Fibroblast of peridontal ligament (primary cell): ENCODE measurements at regions not wholly inside any gene's neighbourhood (a gene's known extent, or its start where the extent isn't known, plus 50 kb on each side); places are given as distances from the start of the nearest gene placed in this dataset.

Experiments
- DNase-seq: peaks from one replicate; pipeline ENCODE4 v3.0.0-alpha.2; 2010; ENCODE audit errors: extremely low read depth

DNA sequence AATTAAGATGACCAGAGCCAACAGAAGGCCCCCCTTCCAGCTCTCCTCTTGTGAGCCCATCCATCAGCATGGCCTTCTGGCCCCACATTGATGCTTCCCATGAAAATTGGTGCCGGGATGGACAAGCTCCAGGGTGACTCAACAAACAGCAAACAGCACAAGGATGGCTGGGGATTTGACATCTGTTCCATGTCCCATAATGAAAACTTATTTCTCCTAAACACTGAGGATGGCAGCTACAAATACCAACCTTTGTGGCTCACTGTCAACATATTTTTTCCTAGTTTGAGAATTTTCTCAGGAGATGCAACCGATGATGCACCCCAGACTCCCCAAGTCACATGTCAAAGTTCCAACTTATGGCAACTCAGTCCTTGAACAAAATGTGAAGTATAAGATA, 169.6 kb upstream of the SIX2 start:
- peak; percentile 82 for DNase-seq

DNA sequence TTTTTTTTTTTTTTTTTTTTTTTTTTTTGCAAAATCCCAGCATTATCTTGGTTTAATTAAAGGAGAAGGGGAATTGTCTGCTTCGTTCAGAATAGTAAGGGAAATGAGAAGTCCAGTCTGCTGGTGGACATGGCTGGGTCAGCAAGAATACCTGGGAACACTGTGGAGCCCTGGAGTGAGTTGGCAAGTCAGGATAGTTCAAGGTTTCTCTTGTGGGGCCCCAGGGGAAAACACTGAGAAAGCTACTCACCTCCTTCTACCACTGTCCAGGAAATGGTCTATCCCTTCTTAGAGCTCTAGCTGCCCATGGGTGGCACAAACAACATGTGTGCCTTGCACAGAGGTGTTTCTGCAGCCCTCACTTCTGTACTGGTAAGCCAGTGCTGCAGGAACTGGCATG, 169.1 kb upstream of the SIX2 start:
- no peak for DNase-seq

DNA sequence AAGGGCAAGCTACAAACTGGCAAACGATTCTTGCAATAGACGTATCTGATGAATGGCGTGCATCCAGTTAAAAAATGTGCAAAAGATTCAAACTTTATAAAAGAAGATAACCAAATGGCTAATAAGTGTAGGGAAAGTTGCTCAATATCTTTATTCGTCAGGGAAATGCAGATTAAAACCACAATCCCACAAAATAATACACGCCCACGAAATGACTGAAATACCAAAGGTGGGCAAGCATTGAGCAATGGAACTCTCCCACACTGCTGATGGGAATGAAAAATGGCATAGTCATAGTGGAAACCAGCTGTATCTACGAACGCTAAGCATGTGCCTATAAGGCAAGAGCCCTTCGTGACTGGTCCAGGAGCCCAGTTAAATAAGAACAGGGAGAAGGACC, 168.6 kb upstream of the SIX2 start:
- DNase-seq = peak; percentile 100

DNA sequence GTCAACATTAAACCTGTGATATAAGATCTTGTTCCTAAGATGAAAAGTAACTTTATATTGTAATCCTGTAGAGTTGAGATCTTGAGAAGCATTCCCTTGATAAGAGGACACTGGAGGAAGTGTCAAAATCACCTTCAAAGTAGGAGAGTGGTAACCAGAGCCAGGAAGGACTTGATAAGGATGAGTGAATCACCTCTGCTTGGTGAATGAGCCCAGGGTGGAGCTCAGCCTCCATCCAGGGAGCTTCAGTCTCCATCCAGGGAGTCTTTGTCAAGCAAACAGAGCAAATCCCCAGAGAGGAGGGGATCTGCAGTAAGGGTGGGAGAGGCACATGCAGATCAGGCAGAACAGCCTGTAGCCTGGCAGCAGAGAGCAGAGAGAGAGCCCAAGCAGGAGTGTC, 167.1 kb upstream of the SIX2 start:
- DNase-seq = no peak

DNA sequence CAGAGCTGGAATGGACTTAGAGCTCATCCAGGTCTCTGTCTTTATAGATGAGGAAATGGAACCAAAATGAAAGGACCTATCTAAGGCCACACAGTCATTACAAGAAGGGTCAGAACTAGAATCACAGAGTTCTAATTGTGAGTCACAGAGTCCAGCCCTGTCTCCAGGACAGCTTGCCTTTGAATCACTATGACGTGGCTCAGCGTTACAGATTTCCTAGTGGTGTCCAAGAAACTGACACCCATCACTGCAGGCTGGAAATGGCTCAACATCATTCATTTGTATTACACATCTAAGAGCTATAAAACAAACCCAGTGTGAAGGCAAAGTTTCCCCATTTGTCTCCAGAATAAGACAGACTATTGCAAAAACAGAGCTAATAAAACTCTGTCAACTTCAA, 164.3 kb upstream of the SIX2 start:
- DNase-seq = peak; percentile 98

DNA sequence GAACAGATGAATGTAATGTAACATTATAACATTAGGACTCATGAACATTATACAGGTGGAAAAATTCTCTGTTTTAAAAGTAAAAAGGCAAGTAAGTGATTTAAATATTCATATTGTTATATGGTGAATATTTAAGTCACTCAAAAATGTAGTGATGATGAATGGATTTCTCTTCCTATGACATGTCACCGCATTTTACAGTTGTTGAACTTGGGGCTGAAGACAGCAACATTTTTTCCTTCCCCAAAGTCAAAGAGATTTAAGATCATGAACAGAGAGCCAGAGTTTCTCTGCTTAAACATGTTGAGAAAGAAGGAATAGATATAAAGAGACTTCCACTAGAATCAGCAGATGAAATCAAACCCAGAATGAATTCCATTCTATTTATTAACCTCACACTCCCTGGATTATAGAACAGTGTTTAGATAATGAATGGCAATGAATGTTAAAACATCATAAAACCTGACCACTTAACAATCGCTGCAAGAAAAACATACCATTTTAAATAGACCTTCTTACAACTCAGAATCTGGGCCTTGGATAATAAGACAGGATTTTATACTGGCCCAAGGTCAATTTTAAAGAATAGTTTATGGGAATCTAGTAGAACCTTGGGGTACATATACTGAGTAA, 163.6 kb upstream of the SIX2 start:
- DNase-seq = peak; percentile 61

DNA sequence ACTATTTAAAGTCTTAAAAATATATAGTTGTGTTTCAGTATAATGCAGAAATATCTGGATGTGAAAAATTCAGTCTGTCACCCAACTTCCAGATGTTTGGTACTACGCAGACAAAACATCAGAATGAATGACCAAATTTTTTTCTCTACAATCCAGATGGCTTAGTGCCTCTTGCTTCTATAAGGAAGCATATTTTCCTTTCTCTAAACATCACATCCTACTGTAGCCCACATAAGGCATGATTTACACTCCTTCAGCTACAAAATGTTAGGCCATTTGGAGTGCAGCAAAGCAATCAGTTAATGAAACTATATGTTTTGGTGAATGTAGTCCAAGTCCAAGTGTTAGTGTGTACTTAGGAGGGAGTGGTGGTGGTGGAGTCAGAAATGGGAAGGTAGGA, 162.9 kb upstream of the SIX2 start:
- DNase-seq = peak; percentile 36

DNA sequence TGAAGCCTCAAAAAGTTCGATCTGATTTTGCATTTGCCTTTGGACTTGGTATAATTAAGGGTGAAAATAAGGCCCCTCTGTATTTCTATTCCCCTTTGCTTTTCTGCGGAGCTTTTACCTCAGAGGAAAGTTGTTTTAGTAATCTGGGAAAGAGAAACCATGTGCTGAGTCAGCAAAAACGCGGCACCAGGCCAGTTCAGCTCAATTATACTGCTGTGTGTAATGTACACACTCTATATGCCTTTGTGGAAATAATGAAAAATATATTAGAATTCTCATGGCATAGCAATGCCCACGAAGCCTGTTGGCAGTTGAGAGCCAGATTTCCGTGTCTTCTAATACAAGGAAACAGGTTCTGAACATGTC, 161.9 kb upstream of the SIX2 start:
- peak; percentile 56 for DNase-seq

DNA sequence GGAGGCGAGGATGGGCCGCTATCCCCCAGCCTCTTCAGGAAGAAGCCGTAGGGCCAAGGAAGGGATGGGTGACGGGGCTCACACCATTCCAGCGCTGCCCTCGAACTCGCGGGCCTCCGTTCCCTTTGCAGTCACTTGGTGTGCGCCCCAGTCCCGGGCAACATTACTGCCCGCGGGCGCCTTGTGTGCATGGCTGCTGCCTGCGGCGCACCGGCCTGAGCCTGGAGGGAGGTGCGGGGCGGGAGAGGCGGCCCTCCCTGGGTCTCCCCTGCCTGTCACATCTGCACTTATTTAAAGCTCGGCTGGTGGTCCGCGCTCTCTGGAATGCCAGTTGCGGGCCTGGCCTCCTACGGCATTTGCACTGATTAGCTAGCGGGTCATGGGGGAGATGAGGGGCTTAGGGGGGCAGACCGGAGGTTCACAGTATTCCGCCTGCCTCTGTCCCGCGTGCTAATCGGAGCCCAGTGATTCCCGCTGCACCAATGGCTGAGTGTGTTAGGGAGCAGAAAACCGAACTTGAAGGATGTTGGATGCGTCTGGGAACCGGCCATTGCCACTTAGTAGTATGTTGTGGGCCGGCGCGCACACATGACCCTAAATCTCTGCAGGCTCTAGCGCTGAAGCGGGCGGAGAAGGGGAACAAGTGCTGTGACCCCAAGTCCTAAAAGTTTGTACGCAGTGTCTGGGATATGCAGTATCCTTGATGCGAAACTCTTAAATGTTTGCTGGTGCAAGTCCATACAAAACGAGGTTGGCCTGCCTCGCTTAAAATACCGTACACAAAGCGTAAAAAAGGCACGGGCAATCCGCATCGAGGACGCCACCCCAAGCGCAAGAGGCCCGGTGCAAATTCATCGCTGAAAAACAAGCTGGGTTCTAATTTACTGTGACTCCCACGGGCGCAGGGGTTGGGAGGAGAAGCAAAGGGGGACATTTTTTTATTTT, 161.2 kb upstream of the SIX2 start:
- no peak for DNase-seq

DNA sequence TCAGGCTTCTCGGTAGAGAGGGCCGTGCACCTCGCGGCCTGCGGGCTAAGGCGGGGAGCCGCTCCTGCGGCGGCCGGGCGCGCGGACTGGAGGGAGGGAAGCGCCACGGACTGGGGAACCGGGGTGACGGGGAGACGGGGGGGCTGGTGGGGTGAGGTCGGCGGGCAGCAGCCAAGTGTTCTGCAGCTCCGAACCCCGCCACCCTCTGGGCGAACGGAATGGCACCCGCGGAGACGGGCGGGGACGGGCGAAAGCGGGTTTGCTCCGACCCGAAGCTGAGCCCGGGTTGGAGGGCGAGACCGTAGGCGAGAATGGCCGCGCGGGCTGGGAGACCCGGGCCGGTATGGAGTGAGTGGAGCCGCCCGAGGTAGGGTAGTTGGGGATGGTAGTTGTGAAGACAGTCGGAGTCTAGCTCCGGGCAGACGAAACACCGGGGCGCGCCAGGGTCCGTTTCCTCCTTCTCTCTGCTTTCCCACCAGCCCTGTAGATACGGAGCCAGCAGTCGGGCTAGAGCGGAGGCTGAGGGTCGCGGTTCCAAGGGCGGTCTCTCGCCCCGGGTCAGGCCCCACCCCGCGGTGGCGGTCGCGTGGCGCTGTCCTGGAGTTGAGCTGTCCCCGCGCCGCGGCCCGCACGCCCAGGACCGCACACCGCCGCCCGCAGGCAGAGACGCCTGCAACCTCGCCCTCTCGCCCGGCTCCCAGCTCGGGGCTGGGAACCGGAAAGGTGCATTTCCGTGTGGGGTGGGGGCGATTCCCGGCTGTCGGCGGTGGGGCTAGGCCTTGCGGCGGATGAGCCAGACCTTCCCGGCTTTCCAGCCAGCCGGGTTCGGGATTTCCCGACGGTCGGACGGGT, 160.3 kb upstream of the SIX2 start:
- DNase-seq = peak; percentile 40

DNA sequence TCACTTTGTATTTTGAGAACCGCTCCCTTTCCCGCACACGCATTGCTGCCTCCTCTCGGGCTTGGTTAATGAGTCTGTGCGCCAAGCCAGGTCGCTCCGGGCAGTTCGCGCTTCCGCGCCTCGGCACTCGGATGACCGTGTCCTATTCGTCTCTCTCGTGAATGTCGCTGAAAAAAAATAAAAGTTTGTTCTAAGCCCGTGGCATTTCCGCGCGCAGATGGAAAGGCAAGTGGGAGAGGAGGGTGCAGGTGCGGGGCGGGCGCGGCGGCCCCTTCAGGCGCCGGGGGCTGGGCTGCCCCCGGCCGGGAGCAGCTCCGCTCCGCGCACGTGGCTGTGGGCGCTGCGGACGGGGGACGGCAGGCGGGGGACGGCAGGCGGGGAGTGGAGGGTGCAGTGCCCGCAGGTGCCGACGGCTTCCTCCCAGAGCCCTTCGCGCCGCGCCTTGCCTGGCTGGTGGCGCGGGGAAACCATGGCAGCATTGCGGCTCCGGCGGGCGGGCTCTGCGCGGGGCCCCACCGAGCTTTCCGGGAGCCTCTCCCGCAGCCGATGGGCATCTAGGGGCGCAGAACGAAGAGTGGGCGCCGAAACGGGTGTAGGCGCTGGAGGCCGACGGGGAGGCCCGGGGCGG, 159.6 kb upstream of the SIX2 start:
- DNase-seq = peak; percentile 40

DNA sequence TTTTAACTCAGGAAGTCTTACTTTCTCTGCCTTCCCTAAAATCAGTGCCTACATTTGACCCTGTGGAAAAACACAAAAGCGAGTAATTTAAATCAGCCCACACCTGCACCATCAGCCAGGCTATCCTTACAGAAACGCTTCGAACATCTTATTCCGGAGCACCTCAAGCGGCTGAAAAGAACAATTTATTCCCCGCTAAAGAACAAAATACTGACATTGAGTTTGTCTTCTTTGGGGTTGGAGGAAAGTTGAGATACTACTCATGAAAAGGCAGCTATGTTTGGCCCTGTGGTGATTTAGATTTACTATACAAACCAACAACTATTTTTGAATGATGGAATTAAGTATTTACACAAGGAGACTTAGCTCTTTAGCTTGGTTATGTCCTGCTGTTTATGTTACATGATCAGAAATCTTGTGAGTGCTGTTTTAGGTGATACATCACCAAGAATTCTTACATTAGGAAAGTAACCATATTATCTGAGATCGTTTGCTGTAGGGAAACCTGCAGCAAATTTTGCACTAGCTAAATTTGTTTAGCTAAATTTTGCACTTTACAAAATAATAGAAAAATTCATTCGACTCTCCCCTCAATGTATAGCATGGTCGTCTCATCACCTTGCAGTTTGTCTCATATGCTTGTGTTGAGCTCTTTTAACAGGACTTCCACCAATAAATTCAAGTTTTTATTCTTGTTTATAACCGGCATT, 158.8 kb upstream of the SIX2 start:
- no peak for DNase-seq

DNA sequence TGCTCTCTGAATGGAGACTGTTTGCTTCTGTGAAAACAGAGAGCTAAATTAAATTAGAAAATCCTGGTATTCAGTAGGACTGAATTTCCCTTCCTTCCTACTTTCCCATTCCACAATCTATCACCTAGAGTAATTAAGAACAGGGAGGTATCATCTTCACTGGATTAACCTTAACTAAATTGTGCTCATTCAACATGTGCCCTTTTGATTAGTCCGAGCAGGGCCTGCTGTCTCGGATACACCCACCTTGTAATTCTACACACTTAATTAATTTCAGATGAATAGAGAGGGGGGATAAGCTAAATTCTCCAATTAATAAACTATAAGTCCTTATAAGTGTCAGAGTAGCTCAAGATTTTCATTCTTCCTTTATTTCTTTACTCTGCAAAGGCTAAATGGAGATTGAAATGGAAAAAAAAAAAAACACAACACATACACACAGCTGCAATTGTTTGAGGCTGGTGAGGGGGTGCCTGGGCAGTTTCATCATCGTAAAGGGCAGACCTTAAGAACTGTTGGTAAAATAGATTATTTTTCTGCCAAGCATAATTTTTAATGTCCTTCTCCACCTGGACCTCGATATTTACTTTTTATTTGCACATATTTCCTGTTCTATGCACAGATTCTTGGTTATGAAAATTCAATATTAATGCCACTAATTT, 157.1 kb upstream of the SIX2 start:
- no peak for DNase-seq

DNA sequence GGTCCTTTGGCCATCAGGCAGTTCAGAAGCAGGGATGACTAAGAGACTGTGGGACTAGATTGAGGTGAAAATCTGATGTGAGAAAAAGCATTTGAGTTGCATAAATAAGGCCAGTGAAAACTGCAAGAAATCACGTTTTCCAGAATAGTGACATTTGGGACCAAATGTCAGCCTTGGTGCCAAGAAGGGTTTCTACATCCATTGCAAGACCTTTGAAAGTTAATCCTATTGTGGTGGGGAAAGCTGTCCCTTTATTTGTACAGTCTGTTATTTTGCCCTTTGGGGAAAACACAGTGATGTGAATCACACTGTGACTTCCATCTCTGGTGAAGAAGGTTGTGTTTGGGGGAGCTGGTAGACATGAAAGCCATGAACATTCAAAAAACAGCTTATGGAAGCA, 153.5 kb upstream of the SIX2 start:
- no peak for DNase-seq

DNA sequence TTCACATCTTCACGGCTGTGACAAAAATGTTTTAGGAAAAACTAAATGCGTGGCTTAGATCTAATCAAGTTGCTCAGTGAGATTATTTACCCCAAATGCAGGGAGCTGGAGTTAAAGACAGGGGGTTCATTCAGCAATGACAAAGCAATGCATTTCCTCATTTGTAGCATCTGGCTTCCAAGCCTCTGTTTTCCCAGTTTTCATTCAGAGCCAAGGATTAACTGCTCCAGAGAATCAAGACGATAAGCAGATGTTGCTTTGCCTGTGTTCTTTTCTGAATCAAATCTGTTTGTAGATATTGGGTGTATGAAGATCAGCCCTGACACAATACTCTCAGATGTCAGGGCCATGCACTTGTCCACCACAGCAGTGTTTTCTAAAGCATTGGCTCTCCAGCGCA, 147.4 kb upstream of the SIX2 start:
- no peak for DNase-seq

DNA sequence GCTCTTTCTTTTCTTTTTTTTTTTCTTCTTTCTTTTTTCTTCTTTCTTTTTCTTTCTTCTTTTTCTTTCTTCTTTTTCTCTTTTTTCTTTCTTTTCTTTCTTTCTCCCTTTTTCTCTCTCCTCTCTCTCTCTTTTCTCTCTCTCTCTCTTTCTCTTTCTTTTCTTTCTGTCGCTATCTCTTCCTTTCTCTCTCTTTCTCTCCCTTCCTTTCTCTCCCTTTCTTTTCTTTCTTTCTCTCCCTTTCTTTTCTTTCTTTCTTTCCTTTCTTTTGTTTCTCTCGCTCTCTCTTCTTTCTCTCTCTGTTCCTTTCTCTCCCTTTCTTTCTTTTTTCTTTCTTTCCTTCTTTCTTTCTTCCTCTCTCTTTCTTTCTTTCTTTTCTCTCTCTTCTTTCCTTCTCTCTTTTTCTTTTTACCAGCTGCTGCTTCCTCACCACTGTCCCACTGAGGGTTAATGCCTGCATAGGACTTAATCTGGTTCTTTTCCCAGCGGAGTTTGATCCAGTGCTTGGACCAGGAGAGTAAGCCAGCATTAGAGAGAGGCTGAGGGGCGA, 145.4 kb upstream of the SIX2 start:
- no peak for DNase-seq

DNA sequence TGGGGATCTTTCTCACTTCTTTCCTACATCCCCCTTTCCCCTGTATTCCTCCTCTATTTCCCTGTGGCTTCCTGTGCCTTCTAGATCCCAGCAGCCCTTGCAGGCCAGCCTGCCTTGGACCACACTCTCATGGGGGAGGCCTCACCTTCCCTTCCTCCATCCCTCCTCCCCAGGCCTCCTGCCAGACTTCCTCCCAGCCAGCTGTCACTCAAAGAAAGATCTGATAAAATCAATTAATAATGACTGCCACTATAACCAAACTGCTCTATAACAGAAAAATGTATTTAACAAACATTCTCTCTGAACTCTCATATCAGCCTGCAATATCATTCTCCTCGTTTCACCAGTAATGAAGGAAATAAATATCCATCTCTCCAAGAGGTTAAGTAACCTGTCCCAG, 144.9 kb upstream of the SIX2 start:
- DNase-seq = no peak

DNA sequence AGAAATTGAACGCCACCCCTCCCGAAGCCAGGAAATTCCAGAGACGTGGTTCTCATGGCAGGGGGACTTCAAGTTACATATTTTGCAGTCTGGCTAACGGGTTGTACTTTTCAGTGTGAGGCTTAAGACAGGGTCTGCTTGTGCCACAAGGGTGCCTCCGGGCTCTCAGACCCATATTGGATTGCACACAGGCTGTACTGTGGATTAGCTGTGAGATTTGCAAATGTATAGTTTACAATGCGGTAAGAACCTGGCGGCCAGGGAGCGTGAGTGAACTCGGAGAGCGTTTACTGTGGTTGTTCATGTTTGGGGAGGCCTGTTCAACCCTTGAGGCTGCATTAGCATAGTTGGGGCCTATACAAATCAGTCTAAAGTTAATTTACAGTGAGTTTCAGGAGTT, 143.9 kb upstream of the SIX2 start:
- DNase-seq = no peak

DNA sequence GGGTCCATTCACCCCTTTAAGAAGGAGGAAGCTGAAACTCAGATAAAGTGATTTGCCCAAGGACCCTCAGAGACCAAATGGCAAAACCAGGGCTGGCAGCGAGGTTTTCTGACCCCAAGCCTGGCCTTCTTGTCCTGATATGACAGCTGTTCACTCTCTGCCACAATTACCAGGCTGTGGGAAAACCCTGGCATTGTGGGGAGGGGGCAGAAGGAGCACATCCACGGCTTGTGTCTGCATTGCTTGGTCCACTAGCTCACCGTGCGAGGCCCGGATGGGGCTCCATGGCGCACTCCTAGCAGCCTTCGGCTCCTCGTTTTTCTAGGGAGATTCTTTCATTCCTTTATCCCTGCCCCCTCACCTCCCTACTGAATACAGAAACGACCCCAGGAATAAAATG, 143.4 kb upstream of the SIX2 start:
- no peak for DNase-seq

DNA sequence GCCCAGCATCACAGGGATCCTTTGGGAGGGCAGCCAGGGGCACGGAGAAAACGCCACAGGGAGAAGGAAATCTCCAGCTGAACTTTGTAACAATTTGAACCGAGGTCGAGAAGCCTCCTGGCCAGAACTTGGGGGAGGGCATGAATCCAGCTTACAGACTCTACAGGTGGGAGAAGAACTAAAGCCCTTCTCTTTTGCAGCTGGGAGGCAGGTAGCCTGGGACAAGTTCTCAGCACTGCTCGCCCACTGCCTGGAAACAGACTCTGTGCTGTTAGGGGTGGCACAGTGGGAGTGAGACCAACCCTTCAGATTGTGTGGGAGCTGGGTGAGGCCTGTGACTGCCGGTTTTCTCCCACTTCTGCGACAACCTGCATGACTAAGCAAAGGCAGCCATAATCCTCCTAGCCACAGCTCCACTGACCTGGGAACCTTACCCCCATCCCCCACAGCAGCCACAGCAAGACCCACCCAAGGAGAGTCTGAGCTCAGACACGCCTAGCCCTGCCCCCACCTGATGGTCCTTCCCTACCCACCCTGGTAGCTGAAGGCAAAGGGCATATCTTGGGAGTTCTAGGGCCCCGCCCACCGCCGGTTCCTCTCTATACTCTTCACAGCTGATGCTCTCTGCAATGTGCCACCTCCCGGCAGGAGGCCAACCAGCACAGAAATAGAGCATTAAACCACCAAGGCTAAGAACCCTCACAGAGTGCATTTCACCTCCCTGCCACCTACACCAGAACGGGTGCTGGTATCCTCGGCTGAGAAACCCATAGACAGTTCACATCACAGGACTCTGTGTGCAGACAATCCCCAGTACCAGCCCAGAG, 136.0 kb upstream of the SIX2 start:
- DNase-seq = no peak
